ENCODE measurements at regions not wholly inside any gene's neighbourhood (a gene's known extent, or its start where the extent isn't known, plus 50 kb on each side); places are given as distances from the start of the nearest gene placed in this dataset.

DNA sequence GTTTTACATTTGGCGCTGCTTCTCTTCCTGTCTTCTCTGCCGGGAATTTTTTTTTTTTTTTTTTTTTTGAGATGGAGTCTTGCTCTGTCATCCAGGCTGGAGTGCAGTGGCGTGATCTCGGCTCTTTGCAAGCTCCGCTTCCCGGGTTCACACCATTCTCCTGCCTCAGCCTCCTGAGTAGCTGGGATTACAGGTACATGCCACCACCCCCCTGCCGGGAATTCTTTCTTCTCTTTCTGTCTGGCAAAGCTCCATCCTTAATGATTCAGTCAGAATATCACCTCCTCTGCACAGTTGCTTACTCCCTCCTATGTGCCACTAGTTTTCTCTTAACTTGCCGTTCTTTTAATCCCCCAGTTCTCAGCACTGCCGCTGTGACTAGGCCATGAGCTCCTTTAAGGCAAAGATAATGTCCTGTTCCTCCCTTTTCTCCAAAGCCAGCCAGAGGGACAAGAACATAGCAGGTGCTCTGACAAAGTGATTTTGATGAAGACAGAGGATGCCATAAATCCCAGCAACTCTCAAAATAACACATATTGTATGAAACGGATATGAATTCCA lies 112.1 kb upstream of the LRATD1 start:
- DNase-seq: no peak

DNA sequence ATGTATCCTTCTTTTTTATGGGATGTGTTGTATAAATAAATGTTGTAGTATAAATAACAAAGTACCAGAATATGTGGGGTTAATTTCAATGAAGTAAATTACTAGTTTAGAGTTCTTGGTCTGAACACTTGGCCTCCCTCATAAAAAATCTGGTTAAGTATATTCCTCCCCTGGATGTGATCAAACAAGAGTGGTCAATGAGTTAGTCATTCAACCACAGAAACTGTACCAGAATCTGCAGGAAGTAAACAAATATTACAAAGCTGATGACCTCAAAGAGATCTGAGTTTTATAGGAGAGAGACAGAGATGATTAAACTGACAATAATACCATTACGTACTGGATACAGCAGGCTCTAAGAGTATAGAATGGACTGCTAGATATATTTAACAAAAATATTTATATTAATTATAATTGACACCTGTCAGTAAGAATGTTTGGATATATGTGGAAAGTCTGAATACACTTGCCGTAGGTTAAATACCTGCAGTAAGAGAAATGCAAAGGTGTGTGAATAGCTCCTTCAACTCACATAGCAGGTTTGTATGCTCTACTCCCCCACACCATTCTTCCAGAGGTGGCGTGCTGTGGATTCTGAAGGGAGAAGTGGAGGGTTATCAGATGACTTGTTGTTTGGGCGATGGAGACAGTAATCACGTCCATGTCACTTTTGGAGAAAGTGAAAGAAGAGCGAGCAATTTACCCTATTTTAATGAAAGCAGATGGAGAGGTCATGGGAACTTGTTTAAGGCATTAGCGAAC lies 108.3 kb upstream of the LRATD1 start:
- no peak for DNase-seq

DNA sequence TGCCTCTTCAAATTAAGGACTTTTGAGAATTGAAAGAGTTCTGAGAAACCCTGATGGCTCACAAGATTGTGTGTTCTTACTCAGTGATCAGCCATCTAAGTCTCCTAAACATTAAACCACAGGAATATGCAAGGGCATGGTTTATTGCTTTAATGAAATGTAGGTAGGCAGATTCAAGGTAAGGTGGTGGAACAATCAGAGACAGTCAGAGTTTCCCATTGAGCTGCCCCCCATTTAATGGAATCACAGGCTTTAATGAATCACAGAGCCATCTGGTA lies 107.8 kb upstream of the LRATD1 start:
- no peak for DNase-seq

DNA sequence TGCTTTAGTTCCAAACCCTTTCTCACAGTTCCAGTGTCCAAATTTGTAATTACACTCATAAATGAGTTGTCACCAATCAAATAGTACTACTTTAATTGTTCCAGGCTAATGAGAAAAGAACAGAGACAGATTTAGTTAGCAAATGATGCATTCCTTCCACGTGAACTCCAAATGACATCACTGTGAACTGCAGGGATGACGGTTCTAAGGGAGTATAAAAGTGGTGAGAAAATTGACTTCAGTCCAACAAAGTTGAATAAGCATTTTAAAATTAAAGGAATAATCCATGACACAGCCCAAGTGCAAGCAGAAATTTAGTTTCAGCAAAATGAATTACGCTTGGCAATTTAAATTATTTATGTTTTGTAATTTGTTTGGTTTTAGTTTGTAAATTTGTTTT lies 102.0 kb upstream of the LRATD1 start:
- no peak for DNase-seq

DNA sequence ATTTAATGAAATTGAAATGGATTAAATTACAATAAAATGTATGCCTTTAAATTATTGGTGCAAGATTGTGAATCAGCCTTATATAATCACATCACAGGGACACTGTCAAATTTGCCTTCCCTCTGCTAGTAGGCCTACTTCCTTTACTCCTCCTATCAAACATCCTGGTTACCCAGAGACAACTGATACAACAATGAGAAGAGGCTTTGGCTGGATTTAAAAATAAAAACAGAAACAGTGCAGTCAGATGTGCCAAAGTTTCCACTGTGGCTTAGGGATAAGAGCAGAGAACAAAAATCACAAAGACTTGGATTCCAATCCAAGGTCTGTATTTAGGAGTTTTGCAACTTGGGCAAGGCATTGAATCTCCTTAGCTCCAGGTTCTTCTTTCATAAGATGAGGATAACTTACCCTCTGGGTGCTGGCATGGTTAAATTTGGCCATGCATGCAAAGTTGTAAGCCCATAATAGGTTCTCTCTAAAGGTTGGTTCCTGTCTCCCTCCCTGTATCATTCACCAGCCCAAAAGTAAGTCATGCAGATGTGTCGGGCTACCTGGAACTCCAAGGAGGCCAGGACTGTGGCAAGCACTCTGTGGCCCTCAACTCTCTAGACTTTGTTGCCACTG lies 99.3 kb upstream of the LRATD1 start:
- DNase-seq: no peak

DNA sequence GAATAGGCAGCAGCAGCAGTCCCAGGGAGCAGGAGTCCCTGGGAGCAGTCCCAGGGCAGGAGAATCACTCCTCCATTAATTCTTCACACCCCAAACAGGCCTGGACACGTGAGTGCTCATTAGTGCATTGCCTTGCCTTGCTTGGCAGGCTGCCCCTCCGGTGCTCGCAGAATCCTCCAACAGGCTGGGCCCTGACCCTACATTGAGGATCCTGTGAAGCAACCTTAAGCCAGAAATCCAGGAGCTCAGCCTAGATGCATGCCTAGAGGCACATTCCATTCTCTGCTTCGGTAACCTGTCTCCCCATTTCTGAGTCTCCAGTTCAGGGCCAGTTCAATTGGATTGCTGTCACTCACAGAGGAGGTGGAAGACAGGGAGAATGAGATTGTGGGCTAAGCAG lies 97.4 kb upstream of the LRATD1 start:
- DNase-seq: no peak

DNA sequence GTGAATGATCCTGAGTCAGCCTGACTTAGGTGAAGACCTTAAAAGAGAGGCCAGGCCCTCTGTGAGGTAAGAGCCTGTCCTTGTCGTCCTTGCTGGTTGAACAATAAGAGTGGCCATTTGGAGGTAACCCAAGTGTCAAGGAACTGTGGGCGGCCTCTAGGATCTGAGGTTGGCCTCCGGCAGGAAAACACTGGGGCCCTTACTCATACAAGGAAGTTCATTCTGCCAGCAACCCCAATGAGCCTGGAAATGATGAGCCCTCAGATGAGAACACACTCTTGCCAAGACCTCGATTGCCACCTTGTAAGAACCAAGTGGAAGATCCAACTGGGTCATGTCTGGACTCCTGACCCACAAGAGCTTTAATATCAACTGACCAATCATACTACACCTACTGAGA lies 95.5 kb upstream of the LRATD1 start:
- DNase-seq: no peak

DNA sequence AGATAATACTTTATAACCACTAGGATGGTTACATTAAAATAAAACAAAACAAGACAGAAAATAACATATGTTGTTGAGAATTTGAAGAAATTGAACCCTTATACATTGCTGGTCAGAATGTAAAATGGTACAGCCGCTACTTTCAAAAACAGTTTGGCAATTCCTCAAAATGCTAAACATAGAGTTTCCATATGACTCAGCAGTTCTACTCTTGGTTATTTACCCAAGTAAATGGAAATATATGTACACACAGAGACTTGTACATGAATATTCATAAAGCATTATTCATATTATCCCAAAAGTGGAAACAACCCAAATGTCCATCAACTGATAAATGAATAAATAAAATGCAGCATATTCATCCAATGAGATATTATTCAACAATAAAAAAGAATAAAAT lies 92.5 kb upstream of the LRATD1 start:
- DNase-seq: no peak

DNA sequence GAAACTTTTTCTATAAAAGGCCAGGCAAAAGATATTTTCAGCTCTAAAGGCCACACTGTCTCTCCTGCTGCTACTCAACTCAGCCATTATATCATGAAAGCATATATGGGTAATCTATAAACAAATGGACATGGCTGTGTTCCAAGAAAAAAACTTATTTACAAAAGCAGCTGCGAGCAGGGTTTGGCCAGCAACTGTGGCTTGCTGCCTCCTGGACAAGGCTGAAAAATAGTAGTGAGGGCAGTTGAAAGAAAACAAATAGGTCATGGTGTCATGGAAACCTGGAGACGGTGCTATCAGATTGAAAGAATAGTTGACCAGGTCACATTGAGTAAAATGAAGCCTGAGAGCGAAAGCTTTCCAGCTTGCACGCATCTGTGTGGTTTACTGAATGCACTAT lies 89.2 kb upstream of the LRATD1 start:
- no peak for DNase-seq

DNA sequence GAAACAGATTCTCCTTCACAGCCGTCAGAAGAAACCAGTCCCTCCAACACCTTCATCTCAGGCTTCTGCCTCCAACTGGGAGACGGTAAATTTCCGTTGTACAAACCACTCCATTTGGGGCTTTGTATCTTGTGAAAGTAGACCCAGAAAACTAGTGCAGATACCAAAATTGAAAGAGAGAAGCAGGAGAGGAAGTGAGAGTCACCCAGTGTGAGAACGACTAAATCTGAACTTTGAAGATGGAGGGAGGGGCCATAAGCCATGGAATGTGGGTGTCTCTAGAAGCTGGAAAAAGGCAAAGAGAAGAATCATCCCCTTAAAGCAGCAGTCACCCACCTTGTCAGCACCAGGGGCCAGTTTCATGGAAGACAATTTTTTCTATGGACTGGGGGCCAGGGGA lies 88.3 kb upstream of the LRATD1 start:
- DNase-seq: no peak

DNA sequence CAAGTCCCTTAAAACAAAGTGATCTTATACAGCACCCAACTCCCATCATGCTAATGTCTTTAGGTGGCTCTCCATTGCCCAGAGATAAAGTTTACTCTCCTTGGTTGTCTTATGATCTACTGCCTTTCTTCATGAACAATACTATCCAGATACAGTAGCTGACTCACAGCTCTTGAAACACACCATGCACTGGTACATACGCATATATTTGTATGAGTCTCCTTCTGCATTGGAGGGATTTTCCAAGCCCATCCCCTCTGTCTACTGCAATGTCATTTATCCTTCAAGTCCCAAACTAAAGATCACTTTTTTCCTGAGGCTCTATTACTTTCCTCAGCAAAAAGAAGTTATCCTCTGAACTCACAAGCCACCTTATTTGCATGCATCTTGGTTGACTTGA lies 84.7 kb upstream of the LRATD1 start:
- DNase-seq: no peak

DNA sequence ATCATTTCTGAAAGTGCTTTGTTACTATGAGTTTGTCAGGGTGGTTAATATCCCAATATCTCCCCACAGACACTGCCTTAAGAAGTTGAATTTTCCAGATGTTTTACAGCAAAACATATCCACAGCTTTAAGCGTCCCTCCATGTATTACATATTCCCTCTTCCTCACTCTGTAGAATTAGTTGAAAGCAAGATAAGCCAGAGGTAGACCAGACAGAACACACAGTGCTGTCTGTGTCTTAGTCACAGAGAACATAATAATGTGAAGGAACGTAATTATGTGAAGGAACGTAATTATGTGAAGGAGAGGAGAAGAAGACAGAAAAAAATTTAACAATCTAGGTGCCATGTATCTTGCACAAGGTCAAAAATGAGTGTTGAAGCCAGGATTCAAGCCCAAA lies 81.9 kb upstream of the LRATD1 start:
- no peak for DNase-seq

DNA sequence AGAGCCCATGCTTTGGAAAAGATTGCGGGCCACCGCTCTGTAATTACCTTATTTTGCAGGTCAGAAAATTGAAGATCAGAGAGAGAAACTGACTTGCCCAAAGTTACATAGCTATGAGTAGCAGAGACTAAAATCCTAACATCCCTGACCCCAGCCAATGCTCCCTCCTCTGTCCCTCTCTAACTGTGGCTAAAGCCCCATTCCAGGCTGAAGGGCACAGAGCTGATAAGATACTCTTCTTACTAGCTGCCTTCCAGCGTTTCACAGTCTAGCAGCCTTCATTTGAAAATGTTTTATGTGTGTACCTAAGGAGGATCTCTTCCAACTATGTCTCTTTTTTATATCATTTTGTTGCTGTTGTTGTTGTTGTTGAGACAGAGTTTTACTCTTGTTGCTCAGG lies 81.4 kb upstream of the LRATD1 start:
- no peak for DNase-seq

DNA sequence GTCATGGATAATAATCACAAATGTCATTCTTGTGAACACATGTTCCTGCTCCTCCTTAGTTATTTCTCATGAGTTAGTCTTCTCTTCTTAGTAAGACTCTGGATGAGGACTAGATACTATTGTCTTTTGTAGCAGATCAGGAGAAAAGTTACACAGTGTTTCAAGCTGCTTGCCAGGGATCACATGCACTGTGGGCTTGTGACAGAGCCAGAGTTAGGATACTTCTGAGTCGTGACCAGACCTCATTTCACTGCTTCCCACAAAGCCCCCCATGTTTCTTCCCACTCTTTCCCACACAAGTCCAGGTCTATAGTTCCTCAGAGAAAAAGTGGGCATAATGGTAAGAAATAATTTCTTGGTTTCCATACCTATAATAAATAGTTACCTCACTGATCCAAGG lies 80.2 kb upstream of the LRATD1 start:
- no peak for DNase-seq

DNA sequence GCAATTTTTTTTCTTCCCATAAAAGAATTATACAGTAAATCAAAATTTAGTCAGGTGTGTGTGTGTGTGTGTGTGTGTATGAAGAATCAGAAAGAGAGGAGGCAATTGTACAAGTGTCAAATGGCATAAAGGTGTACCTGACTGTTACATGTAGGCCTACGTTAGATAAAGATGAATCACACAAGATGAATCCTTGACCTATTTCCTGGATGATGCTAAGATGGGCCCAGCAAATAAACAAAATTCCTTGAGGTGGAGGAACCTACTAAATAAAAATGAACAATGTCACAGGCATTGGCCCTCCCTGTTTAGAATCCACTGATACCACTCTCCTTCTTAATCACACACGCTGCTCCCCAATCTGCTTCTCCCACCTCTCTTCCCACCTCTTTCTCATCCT lies 79.7 kb upstream of the LRATD1 start:
- DNase-seq: no peak

DNA sequence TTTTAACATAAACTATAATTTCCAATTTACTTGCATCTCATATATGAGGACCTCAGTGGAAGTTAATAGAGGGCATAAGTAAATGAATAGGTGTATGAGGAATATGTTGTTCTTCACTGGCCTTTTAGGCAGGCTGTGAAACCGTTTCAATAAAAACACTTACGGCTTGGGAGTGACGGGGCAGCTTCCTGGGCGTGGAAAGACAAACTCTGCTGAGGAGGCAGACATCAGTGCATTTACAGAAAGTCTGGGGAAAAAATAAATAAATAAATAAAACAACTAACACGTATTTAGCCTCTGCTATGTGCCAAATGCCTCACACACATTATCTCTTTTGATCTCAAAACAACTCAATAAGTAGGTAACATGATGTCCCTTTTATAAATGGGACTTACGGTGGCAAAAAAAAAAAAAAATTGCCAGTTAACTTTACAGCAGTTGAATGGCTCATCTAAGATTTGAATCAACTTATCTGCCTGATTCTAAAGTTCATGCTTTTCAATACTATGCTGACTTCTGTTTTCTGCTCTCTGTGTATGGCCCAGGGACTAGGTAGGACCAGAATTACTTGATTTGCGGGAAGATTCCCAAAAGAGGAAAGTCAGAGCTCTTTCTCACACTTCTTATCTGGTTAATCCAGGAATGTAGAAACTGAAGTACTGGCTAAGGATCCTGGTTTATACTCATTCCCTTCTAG lies 77.5 kb upstream of the LRATD1 start:
- DNase-seq: no peak

DNA sequence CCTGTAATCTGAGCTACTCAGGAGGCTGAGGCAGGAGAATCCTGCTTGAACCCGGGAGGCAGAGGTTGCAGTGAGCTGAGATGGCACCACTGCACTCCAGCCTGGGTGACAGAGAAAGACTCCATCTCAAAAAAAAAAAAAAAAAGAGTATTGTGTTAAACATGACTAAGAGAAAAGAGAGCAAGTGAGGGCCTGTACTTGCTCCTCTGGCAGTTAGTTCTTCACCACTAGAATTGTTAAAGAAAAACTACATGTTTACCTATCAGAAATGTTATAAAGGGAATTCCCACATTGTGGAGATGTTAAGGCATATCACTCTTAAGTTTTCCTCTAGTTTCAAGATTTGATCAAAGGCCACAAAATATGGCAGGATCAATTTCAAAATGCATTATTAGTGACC lies 75.4 kb upstream of the LRATD1 start:
- no peak for DNase-seq

DNA sequence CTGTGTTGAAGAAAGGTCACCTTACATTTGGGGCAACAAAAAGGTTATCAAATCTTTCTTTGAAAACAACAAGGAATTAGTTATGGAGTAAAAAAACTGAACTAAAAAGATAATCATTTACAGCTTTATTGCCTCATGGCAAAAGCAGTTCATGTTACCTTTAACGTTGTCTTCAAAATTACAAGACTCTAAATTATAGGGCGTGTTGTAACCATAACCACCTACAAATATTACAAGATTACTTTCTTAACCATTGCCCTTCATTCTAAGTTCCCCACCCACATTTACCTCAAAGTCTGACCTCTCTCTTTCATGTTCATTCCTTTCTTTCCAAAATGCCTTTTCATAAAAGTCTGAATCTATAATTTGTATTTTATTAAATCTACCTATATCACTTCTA lies 74.6 kb upstream of the LRATD1 start:
- no peak for DNase-seq

DNA sequence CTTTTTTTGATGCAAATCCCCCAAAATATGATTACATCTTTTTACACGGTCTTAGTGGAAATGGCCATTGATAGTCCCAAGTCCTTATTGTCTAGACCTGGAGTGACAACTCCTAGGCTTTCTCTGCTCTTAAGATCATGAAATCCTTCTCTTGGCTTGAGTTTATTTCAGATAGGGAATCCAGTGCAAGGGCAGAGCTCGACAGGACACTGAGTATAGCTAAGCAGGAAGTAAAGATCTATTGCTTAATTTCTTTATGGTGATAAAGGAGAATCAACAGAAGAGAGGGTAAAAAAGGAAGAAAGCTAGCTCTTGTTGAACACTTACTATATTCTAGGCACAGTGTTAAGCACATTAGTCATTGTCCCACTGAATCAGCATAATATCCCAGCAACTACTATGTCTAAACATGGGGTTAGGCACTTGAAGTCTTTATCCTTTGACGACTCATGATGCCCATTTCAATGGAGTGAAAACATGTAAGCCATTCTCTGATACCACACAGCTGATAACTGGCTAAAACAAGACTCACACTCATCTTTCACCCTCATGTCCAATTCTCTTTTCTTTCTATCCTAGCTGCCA lies 74.1 kb upstream of the LRATD1 start:
- DNase-seq: no peak

DNA sequence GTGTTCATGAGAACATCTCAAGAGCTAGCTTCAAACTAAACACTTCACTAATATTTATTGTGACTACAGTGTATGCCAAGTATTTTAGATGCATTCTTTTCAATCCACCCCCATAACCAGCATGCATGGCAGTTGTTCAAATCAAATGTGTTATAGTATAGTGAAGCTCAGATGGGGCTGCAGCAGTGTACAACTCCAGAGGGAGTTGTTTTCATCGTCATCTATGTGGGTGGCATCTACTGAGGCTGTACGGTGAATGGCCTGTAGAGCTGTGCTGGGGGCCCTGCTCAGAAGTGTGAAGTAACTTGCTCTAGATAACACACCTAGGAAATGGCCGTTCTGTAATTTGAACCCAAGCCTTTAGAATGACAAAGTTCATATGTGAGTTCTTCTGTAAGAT lies 71.8 kb upstream of the LRATD1 start:
- DNase-seq: no peak

DNA sequence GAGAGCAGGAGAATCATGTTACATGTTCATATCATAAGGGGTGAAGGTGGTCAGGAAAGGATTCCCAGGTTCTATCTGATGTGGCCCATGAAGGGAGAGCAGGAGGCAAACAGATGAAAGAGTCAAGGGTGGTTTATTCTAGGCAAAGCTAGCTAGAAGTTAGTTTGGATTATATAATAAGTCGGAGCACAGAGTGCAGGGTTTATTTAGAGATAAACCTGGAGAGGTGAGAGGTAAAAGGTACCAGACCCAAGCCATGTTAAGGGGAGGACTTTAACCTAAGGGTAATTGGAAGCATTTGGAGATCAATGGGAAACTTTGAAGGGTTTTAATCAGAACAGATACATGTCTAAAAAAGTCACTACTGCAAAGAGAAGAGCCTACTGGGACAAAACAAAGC lies 69.2 kb upstream of the LRATD1 start:
- DNase-seq: no peak

DNA sequence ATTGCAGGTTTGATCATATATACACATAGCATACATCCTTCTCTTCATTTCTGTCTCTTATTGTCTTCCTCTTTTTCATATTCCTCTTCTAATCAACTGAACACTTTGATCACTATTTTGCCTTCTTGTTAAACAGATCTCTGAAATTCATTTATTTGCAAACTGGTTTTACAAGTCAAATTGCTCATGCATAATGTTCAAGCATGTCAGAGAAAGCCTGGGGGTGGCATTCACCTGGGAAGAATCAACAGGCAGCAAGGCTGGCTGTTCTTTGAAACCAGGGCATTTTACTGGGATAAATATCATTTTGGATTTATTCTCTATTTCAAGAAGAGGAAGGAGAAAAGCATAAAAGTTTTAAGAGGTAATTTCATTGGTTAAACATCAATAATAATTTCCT lies 66.9 kb upstream of the LRATD1 start:
- no peak for DNase-seq

DNA sequence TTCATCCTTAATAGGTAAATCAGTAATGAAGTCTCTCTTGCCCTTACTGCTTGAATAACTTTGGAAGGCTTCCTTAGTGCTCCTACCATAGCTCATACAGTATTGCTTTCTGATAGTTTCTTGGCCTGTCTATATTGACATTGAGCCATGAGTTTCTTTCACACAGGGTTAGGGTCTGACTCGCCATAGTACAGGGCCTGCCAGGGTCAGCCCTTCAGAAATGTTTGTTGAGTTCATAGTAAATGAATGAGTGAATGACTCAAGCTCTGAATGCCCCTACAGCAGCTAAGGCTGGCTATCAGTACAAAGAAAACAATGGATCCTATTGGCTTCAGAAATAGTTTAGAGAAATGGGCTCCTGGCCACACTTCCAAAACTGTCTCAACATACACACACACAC lies 65.0 kb upstream of the LRATD1 start:
- DNase-seq: no peak

All from muscle of arm (tissue), 1 donor.